ENCODE measurements at regions not wholly inside any gene's neighbourhood (a gene's known extent, or its start where the extent isn't known, plus 50 kb on each side); places are given as distances from the start of the nearest gene placed in this dataset.
"Not testable (repeated sequence)": the region's sequence is repeated elsewhere in the genome, so short reads cannot be mapped to it uniquely, and the experiment has no call there.

DNA sequence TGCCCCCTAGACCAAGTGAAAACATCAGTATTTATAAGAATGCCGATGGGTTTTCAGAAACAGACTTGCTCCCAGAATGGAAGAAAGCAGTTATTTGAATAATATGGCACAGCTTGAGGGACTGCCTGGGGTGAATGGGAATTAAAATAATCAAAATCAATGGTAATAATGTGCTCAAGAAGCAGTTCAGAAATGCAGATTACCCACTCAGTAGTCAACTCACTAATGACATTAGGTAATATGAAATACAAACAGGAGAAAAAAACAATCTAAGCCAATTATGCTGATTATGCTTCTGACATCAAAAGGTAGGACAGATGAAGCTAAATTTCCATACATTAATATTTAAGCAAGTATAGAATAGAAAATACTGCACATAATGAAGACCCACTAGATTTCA, 179.3 kb downstream of the ENC1 start:
- DNase-seq (ENCODE audit: low read depth) = no peak

GRCh38 chr5:74460694-74461093, 179.8 kb downstream of the ENC1 start:
- no peak for DNase-seq (ENCODE audit: low read depth)

- DNase-seq (ENCODE audit: low read depth) = no peak
These were observed 180.5 kb downstream of the ENC1 start for GRCh38 chr5:74459984-74460383.

DNA sequence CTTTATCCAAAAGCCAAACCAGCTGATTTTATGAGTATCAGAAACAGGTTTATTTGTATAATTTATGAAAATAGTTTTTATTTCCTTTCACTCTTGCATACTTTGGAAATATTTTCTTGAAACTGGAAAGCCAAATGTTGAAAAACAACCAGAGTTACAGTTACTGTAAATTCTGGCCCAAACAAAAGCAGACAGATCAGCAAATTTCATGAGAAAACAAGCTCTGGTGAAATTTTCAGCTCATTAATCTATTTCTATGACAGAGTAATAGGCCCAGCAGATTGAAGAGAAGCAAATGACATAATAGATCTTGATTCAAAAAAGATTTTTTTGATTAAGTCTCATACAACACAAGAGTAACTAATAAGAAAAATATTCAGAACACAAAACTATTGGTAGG, 182.7 kb downstream of the ENC1 start:
- DNase-seq (ENCODE audit: low read depth) = no peak

DNA sequence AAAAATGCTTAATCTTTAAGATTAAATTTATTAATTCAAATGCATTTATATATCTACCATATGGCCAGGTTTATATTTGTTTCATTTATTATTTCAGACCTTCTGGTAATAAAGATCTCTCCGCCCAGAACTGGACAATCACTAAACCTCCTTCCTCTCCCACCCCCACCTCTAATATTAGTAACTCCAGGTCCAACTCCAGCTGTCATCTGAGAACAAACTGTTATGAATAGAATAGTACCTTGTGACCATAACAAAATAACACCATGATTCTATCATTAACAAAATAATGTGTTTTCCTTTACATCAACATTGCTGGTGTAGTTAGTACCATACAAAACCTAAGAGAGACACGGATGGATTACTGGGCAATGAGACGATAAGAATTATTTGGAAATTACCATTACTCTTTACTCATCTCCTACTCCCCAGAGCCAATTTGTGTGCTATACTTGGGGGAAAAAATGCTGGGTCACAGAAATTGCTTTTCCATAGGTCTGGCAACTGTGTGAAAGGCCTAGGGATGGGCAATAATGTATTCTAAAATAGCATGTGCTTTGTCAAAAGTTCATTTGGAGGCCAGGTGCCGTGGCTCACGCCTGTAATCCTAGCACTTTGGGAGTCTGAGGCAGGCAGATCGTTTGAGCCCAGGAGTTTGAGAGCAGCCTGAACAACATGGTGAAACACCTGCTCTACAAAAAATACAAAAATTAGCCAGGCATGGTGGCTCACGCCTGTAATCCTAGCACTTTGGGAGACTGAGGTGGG, 186.1 kb downstream of the ENC1 start:
- no peak for DNase-seq (ENCODE audit: low read depth)

GRCh38 chr5:74452856-74453255, 187.7 kb downstream of the ENC1 start:
- DNase-seq (ENCODE audit: low read depth) = no peak

GRCh38 chr5:74450095-74450494, 190.4 kb downstream of the ENC1 start:
- no peak for DNase-seq (ENCODE audit: low read depth)

GRCh38 chr5:74446725-74447241, 193.7 kb downstream of the ENC1 start:
- DNase-seq (ENCODE audit: low read depth) = no peak

DNA sequence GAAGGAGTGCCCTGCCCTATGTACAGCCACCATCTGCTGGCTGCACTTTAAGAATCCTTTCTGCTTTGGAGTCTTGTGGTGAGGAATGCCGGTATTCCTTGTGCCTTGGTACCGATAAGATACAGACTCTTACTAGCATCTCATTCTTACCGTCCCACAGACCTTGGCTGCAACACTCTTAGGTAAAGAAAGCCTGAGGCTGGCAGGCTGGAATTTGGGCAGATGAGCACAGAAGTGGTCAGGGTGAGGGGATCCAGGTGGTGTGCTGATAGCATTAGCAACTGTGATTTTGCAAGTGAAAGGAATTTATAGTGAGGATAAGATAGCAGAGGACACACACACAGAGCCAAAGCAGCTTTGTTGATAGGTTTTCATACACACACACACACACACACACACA, 198.1 kb downstream of the ENC1 start:
- no peak for DNase-seq (ENCODE audit: low read depth)

DNA sequence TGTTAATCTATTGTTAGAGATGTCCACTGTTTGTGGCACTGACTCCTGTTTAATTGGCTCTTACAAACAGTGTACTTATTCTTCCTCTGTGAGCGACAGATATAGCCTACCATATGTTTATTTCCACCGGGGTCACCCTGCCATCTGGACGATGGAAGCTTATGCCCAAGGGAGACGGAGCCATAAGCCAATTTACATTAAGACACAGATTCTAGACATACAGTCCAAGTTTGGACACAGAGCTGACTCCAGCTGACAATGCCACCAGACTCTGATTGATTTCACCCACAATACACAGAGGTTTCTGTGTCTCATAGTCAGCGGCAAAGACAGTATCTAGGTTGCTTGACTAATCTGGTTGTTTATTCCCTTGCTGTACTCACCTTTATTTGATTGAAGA, 198.9 kb downstream of the ENC1 start:
- no peak for DNase-seq (ENCODE audit: low read depth)

DNA sequence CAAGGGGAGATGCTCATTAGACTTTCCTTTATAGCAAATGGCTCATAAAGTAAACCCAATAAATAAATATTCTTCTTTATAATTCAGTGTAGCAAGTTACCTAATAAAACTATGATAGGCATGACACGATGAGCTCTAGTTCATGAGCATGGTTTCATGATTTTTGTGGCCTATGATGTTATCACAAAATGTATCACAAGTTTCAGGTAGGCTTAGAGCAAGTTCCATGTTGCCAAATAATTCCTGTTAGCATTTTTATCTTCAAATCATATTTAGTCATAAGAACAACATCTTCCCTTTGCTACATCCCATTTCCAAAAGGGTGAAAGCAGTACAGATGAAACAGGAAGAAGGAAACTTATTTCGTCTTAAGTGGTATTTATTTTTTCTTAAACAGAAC, 200.2 kb downstream of the ENC1 start:
- DNase-seq (ENCODE audit: low read depth) = no peak

- not testable (repeated sequence) for DNase-seq (ENCODE audit: low read depth)
These were observed 202.7 kb downstream of the ENC1 start for GRCh38 chr5:74437870-74438269.

- DNase-seq (ENCODE audit: low read depth) = no peak
These were observed 206.4 kb downstream of the ENC1 start for GRCh38 chr5:74433896-74434829.

DNA sequence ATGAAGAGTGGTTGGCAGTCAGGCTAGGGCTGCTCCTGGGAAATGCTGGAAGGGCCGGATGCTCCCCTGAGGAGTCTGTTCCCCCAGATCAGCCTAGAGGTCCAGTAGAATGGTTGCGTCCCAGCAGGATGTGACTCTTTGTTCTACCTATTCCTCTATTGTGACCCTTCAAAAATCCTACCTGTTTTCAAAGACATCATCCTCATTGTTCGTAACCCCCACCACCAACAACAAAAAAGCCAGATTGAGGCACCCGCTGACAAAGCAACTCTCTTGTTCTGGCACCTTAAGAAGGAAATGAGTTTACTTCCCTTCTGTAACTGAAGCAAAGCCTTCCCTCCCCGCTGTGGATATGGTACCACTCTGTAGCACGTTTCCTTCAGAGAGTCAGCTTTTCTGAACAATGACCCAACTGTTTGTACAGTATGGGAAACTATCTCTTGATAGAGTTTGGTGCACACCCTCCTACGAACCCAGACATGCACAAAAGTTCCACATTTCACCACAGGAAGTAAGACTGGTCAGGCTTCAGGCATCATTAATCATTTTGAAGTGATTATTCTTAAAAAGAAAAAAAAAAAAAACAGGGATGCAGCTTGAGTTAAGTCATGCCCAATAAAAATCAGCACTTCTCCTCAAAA, 207.2 kb downstream of the ENC1 start:
- no peak for DNase-seq (ENCODE audit: low read depth)

GRCh38 chr5:74432721-74433120, 207.8 kb downstream of the ENC1 start:
- no peak for DNase-seq (ENCODE audit: low read depth)

DNA sequence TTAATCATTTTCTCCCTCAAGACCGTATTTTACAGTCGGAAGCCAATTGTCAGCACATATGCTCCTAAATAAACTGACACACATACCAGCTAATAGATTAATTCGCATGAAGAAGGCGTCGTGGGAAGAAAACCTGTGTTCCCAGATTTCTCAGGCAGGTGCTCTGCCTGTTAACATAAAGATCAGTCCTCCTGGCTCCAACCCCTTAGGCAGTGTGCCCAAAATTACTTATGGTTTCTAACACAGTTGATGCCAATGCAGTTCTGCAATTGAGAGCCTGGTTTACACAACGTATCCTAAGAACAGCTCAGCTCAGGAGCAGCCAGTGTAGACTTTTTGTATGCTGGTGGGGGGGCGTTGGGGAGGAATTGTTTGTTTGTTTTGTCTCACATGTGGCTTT, 208.3 kb downstream of the ENC1 start:
- DNase-seq (ENCODE audit: low read depth) = no peak

GRCh38 chr5:74431290-74431669, 209.2 kb downstream of the ENC1 start:
- no peak for DNase-seq (ENCODE audit: low read depth)

GRCh38 chr5:74430631-74431289, 209.8 kb downstream of the ENC1 start:
- DNase-seq (ENCODE audit: low read depth) = no peak

DNA sequence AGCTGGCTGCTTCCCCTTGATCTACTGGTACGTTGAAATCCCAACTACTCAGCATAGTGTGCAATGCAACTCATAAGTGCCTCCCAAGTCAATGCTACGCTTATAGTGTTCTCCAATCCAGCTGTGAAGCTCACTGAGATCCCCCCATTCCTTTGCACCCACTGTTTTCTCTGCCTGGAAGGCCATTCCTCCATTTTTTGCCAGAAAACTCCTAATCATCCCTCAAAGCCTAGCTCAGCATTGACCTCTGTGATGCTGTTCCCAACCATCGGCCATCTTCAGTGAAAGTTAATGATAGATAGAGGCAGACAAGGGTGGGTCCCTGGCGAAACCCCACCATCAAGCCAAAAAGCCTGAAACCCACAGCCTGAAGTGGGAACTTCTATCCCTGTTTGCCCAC, 211.0 kb downstream of the ENC1 start:
- no peak for DNase-seq (ENCODE audit: low read depth)

DNA sequence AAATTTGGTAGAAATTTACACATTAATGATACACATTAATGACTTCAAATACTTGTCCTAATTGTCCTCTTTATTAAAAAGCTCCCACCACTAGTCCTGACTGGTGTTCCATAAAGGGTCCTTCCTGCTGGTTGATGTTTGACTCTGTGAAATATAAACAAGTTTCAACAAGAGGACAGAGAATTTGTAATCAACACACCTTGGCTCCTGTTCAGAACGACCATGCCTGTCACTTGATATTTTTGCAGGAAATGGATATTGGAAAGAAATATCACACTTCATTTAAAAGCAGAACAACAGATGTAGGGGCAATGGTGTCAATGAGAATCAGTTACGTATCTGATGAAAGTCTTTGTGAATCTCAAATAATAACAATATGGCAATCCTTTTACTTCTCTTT, 211.7 kb downstream of the ENC1 start:
- no peak for DNase-seq (ENCODE audit: low read depth)

- no peak for DNase-seq (ENCODE audit: low read depth)
These were observed 212.3 kb downstream of the ENC1 start for GRCh38 chr5:74428275-74428674.

- no peak for DNase-seq (ENCODE audit: low read depth)
These were observed 214.0 kb downstream of the ENC1 start for GRCh38 chr5:74426506-74426905.
